Stomach (tissue), 8 donors: ENCODE measurements at regions not wholly inside any gene's neighbourhood (a gene's known extent, or its start where the extent isn't known, plus 50 kb on each side); places are given as distances from the start of the nearest gene placed in this dataset.
"Not testable (repeated sequence)": the region's sequence is repeated elsewhere in the genome, so short reads cannot be mapped to it uniquely, and the experiment has no call there.

Experiments
- DNase-seq, 2 donors: peaks; one replicate each; pipeline versions ENCODE4 v3.0.0 to v3.0.0-alpha.2; 2013 to 2019
- H3K27ac ChIP-seq, 5 donors: fragments of 200-600 bp in 4 of 5; sonication (generic) in 4 of 5; one replicate each; pipeline ENCODE4 v1.5.1; 2013 to 2019; ENCODE audit warnings: mild to moderate bottlenecking in 1 of 5, moderate library complexity in 1 of 5
- H3K27me3 ChIP-seq, 3 donors: fragments of 200-600 bp; sonication (generic); one replicate each; pipeline ENCODE4 v1.5.1; 2017 to 2019; ENCODE audit warnings: mixed run types in 1 of 3
- H3K36me3 ChIP-seq, 4 donors: fragments of 200-600 bp; sonication (generic); 1 replicate in 3 of 4; 2 replicates in 1 of 4; pipeline ENCODE4 v1.5.1; 2016 to 2019
- H3K4me1 ChIP-seq, 4 donors: fragments of 200-600 bp; sonication (generic); one replicate each; pipeline ENCODE4 v1.5.1; 2016 to 2019
- H3K4me3 ChIP-seq, 4 donors: fragments of 200-600 bp; sonication (generic) in 3 of 4; one replicate each; pipeline ENCODE4 v1.5.1; 2016 to 2019; ENCODE audit warnings: mild to moderate bottlenecking in 1 of 4
- H3K9me3 ChIP-seq, 4 donors: fragments of 200-600 bp; sonication (generic); one replicate each; pipeline ENCODE4 v1.5.1; 2016 to 2019
- CTCF ChIP-seq, 7 experiments: fragments of 450-650 bp in 4 of 7; fragments of 200-600 bp in 3 of 7; sonication (generic) in 3 of 7; IDR thresholded peaks; one replicate each; pipeline ENCODE4 v1.5.1; 2016 to 2019; ENCODE audit warnings: antibody characterized with exemption in 7 of 7, control low read depth in 2 of 7, mild to moderate bottlenecking in 1 of 7
- EP300 ChIP-seq: sonication (generic); formaldehyde crosslinking; IDR thresholded peaks from one replicate; pipeline ENCODE4 v1.6.1; 2017; ENCODE audit warnings: antibody characterized with exemption
- POLR2A ChIP-seq, 4 donors: fragments of 450-650 bp; IDR thresholded peaks; one replicate each; pipeline ENCODE4 v1.6.1; 2016; ENCODE audit warnings: antibody characterized with exemption in 4 of 4, control low read depth in 2 of 4, mild to moderate bottlenecking in 1 of 4, moderate library complexity in 1 of 4
- POLR2AphosphoS5 ChIP-seq, 3 donors: sonication (generic); formaldehyde crosslinking; IDR thresholded peaks; one replicate each; pipeline ENCODE4 v1.6.1; 2016; ENCODE audit warnings: antibody characterized with exemption in 3 of 3
- WGBS, 5 donors: extraction: QIAGEN DNeasy Blood & Tissue Kit in 3 of 5; methylation state at CpG; one replicate each; pipeline versions ENCODE4 v1.1.5 to v1.1.7; 2013 to 2018; 5-methylcytosine and 5-hydroxymethylcytosine counted together
- intact Hi-C: fragments of 100-400 bp; cut with DNase I; formaldehyde crosslinking; loops from one replicate; pipeline ENCODE4 v1.15.1; 2023; ENCODE audit warnings: low total_unique reads
- small RNA-seq, 4 donors: library from RNA; depleted of rRNA; stranded (forward); fragments of <200 nt; gene quantifications; one replicate each; pipeline ENCODE3, GENCODE V24; 2016
- donor health status: healthy with polysubstance abuse.
- donor health status: Bipolar disorder and iron deficiency.
- donor health status: healthy.

- Histone ChIP-seq H3K36me3 (no peaks in the 10 kb centered on the region), H3K4me1 (no peaks in the 10 kb centered on the region), H3K27me3 (no peaks in the 10 kb centered on the region), H3K27ac (no peak overlapping the region), H3K9me3 (peaks cover 0 to 10% (median 2%) of the 10 kb centered on the region in 4 donors), H3K4me3 (no peak overlapping the region)
- 88 to 100% (median 95%) methylated on average over 1 of the region's 1 CpG for WGBS, 5 donors
- no peak for TF ChIP-seq POLR2AphosphoS5 (IDR thresholded peaks at IDR 0.05)
- TF ChIP-seq EP300, result no peak
- TF ChIP-seq CTCF (IDR thresholded peaks at IDR 0.05), result no peak
- no peak for TF ChIP-seq POLR2A (IDR thresholded peaks at IDR 0.05)
- DNase-seq, result no peak
- intact Hi-C loops, result no loop called here
Measured at GRCh38 chr12:38204831-38205230, 111.7 kb upstream of the ALG10B start.

GRCh38 chr12:38222011-38222410 is 94.6 kb upstream of the ALG10B start:
- no peak overlapping the region for H3K27ac ChIP-seq
- DNase-seq, result no peak
- H3K27me3 ChIP-seq, result no peaks in the 10 kb centered on the region
- H3K9me3 ChIP-seq, result no peaks in the 10 kb centered on the region
- no peaks in the 10 kb centered on the region for H3K36me3 ChIP-seq
- no peak for TF ChIP-seq EP300
- TF ChIP-seq POLR2A (IDR thresholded peaks at IDR 0.05), result no peak
- no peak for TF ChIP-seq POLR2AphosphoS5 (IDR thresholded peaks at IDR 0.05)
- TF ChIP-seq CTCF (IDR thresholded peaks at IDR 0.05), result no peak
- H3K4me1 ChIP-seq, result no peaks in the 10 kb centered on the region
- 58 to 68% (median 65%) methylated on average over 5 of the region's 5 CpGs for WGBS, 5 donors
- no peak overlapping the region for H3K4me3 ChIP-seq
- intact Hi-C loops, result no loop called here

GRCh38 chr12:38238328-38238727 is 78.2 kb upstream of the ALG10B start:
- H3K4me1 ChIP-seq, H3K27ac ChIP-seq, H3K36me3 ChIP-seq, intact Hi-C loops, H3K27me3 ChIP-seq, H3K9me3 ChIP-seq, H3K4me3 ChIP-seq, DNase-seq: not testable (repeated sequence)

- Histone ChIP-seq H3K4me1 (no peaks in the 10 kb centered on the region), H3K27ac (no peak overlapping the region), H3K36me3 (no peaks in the 10 kb centered on the region), H3K9me3 (peaks cover 0 to 7% (median 3%) of the 10 kb centered on the region in 4 donors), H3K4me3 (no peak overlapping the region), H3K27me3 (no peaks in the 10 kb centered on the region)
- no peak for DNase-seq
- TF ChIP-seq POLR2A (IDR thresholded peaks at IDR 0.05) (no peak), EP300 (no peak), POLR2AphosphoS5 (IDR thresholded peaks at IDR 0.05) (no peak), CTCF (IDR thresholded peaks at IDR 0.05) (no peak)
- intact Hi-C loops, result no loop called here
Measured at GRCh38 chr12:38253778-38254177, 62.8 kb upstream of the ALG10B start.

GRCh38 chr12:38258411-38258810 is 58.2 kb upstream of the ALG10B start:
- no peaks in the 10 kb centered on the region for H3K4me1 ChIP-seq
- no peak for DNase-seq
- H3K27ac ChIP-seq, result no peak overlapping the region
- H3K9me3 ChIP-seq, result peaks cover 0 to 21% (median 6%) of the 10 kb centered on the region in 4 donors
- 77 to 86% (median 83%) methylated on average over 1 of the region's 1 CpG for whole genome bisulfite sequencing, 5 donors
- H3K36me3 ChIP-seq, result no peaks in the 10 kb centered on the region
- no peaks in the 10 kb centered on the region for H3K27me3 ChIP-seq
- TF ChIP-seq POLR2A (IDR thresholded peaks at IDR 0.05), result no peak
- no peak for TF ChIP-seq EP300
- no peak for TF ChIP-seq CTCF (IDR thresholded peaks at IDR 0.05)
- no peak for TF ChIP-seq POLR2AphosphoS5 (IDR thresholded peaks at IDR 0.05)
- intact Hi-C loops, result no loop called here
- no peak overlapping the region for H3K4me3 ChIP-seq

Small RNA genes lying in the stretch of these regions (small RNA-seq; reads per million reads assigned to genes)
- gene RF01518 (0 reads per million in 4 donors), gene RNA5SP358 (4.6 to 28.6 (median 14.4) reads per million in 4 donors), gene RNA5SP359 (0.30 to 1.2 (median 0.42) reads per million in 4 donors)
